Upper lobe of left lung (tissue), 6 donors: ENCODE measurements at regions not wholly inside any gene's neighbourhood (a gene's known extent, or its start where the extent isn't known, plus 50 kb on each side); places are given as distances from the start of the nearest gene placed in this dataset.

Source experiments
- ATAC-seq, 2 donors: fragments of 200-7000 bp; cut with Tn5 transposase; one replicate each; pipeline ENCODE4 v1.9.1; 2022; ENCODE audit warnings: mild to moderate bottlenecking in 2 of 2, moderate library complexity in 2 of 2; ENCODE audit not compliant: low FRiP score in 2 of 2
- DNase-seq, 2 donors: peaks; one replicate each; pipeline ENCODE4 v3.0.0-alpha.2; 2019 to 2020
- H3K27ac ChIP-seq, 4 donors: fragments of 200-600 bp; sonication (generic); one replicate each; pipeline ENCODE4 v1.5.1; 2016 to 2019
- H3K27me3 ChIP-seq, 4 donors: fragments of 200-600 bp; sonication (generic); one replicate each; pipeline ENCODE4 v1.5.1; 2017 to 2019
- H3K36me3 ChIP-seq, 4 donors: fragments of 200-600 bp; sonication (generic); one replicate each; pipeline ENCODE4 v1.5.1; 2016 to 2019
- H3K4me1 ChIP-seq, 4 donors: fragments of 200-600 bp; sonication (generic); one replicate each; pipeline ENCODE4 v1.5.1; 2018 to 2019
- H3K4me3 ChIP-seq, 4 donors: fragments of 200-600 bp; sonication (generic); one replicate each; pipeline ENCODE4 v1.5.1; 2017 to 2019; ENCODE audit warnings: mild to moderate bottlenecking in 2 of 4, moderate library complexity in 1 of 4
- H3K9me3 ChIP-seq, 4 donors: fragments of 200-600 bp; sonication (generic); one replicate each; pipeline ENCODE4 v1.5.1; 2018 to 2019
- CTCF ChIP-seq, 6 experiments: fragments of 450-650 bp in 4 of 6; fragments of 200-600 bp in 2 of 6; sonication (generic) in 2 of 6; IDR thresholded peaks; one replicate each; pipeline ENCODE4 v1.5.1; 2016 to 2019; ENCODE audit warnings: antibody characterized with exemption in 6 of 6
- EP300 ChIP-seq, 4 donors: sonication (generic); formaldehyde crosslinking; IDR thresholded peaks; one replicate each; pipeline ENCODE4 v1.5.1; 2017; ENCODE audit warnings: antibody characterized with exemption in 4 of 4, control low read depth in 2 of 4
- POLR2A ChIP-seq, 4 donors: fragments of 450-650 bp; IDR thresholded peaks; one replicate each; pipeline ENCODE4 v1.5.1; 2016 to 2017; ENCODE audit warnings: antibody characterized with exemption in 4 of 4, mild to moderate bottlenecking in 2 of 4
- POLR2AphosphoS5 ChIP-seq, 2 donors: sonication (generic); formaldehyde crosslinking; IDR thresholded peaks; one replicate each; pipeline ENCODE4 v1.5.1; 2017; ENCODE audit warnings: antibody characterized with exemption in 2 of 2
- WGBS, 2 donors: methylation state at CpG; one replicate each; pipeline ENCODE4 v1.1.5; 2017 to 2018; 5-methylcytosine and 5-hydroxymethylcytosine counted together
- donor health status: DM: no; HTN: no; CAD: no; lungs with moderate emphysema.
- donor health status: DM: no; HTN: yes; CAD: no; lungs with severe emphysema.

GRCh38 chr1:56418151-56418631 is 161.2 kb downstream of the PLPP3 start:
- no peak for TF ChIP-seq CTCF (IDR thresholded peaks at IDR 0.05)
- no peak for TF ChIP-seq EP300 (IDR thresholded peaks at IDR 0.05)
- TF ChIP-seq POLR2AphosphoS5 (IDR thresholded peaks at IDR 0.05) = no peak
- no peak for TF ChIP-seq POLR2A (IDR thresholded peaks at IDR 0.05)
- H3K27ac ChIP-seq = peak overlapping the region in 3 of 4 donors; percentile 9 to 53 (median 42)
- DNase-seq = no peak
- ATAC-seq = peak in 1 of 2 donors; percentile 16
- no peaks in the 10 kb centered on the region for H3K9me3 ChIP-seq
- no peaks in the 10 kb centered on the region for H3K36me3 ChIP-seq
- H3K4me1 ChIP-seq = peaks cover 0 to 18% (median 10%) of the 10 kb centered on the region in 4 donors
- H3K27me3 ChIP-seq = no peaks in the 10 kb centered on the region
- 52 to 59% methylated on average over 6 of the region's 6 CpGs for WGBS, 2 donors
- H3K4me3 ChIP-seq = no peak overlapping the region

- Histone ChIP-seq H3K9me3 (no peaks in the 10 kb centered on the region), H3K4me1 (peaks cover 0 to 18% (median 10%) of the 10 kb centered on the region in 4 donors), H3K4me3 (no peak overlapping the region), H3K36me3 (no peaks in the 10 kb centered on the region), H3K27ac (peak overlapping the region in 2 of 4 donors; percentile 42 to 53), H3K27me3 (no peaks in the 10 kb centered on the region)
- DNase-seq = no peak
- TF ChIP-seq CTCF (IDR thresholded peaks at IDR 0.05) (no peak), EP300 (IDR thresholded peaks at IDR 0.05) (no peak), POLR2A (IDR thresholded peaks at IDR 0.05) (no peak), POLR2AphosphoS5 (IDR thresholded peaks at IDR 0.05) (no peak)
- no peak for ATAC-seq
- WGBS, 2 donors = 62 to 83% methylated on average over 4 of the region's 4 CpGs
These were observed 161.7 kb downstream of the PLPP3 start for GRCh38 chr1:56417646-56418045.

DNA sequence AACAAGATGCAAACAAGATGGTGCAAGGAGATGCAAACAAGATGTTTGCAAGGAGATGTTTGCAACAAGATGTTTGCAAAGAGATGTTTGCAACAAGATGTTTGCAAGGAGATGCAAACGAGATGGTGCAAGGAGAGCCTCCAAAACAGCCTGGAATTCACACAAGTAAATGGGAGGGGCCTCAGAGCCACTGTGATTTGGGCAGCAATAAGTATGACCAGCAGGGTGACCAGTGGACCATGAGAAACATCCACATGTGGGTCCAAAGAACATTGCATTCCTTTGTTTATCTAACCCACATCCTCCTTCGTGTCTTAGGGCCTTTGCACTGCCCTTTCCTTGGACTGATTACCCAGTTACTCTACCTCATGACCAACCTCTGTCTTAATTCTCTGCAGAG is 162.9 kb downstream of the PLPP3 start:
- WGBS, 2 donors = 52 to 66% methylated on average over 2 of the region's 2 CpGs

GRCh38 chr1:56415720-56416119 is 163.6 kb downstream of the PLPP3 start:
- Histone ChIP-seq H3K9me3 (no peaks in the 10 kb centered on the region), H3K27ac (no peak overlapping the region), H3K4me3 (no peak overlapping the region), H3K36me3 (no peaks in the 10 kb centered on the region), H3K4me1 (peaks cover 10 to 20% (median 17%) of the 10 kb centered on the region in 4 donors), H3K27me3 (no peaks in the 10 kb centered on the region)
- ATAC-seq = no peak
- TF ChIP-seq EP300 (IDR thresholded peaks at IDR 0.05) (no peak), POLR2AphosphoS5 (IDR thresholded peaks at IDR 0.05) (no peak), CTCF (IDR thresholded peaks at IDR 0.05) (no peak), POLR2A (IDR thresholded peaks at IDR 0.05) (no peak)
- DNase-seq = no peak
- 89 to 94% methylated on average over 4 of the region's 4 CpGs for WGBS, 2 donors

More for the DNA sequence above, 162.9 kb downstream of the PLPP3 start:
- peak in 1 of 2 donors; percentile 31 for ATAC-seq
- H3K4me3 ChIP-seq = no peak overlapping the region
- H3K27me3 ChIP-seq = no peaks in the 10 kb centered on the region
- H3K27ac ChIP-seq = no peak overlapping the region
- no peaks in the 10 kb centered on the region for H3K9me3 ChIP-seq
- peaks cover 6 to 18% (median 11%) of the 10 kb centered on the region in 4 donors for H3K4me1 ChIP-seq
- no peak for TF ChIP-seq POLR2A (IDR thresholded peaks at IDR 0.05)
- peak in 2 of 6 experiments; percentile 22 to 31 for TF ChIP-seq CTCF (IDR thresholded peaks at IDR 0.05)
- no peak for DNase-seq
- H3K36me3 ChIP-seq = no peaks in the 10 kb centered on the region

GRCh38 chr1:56415258-56415657 is 164.1 kb downstream of the PLPP3 start:
- H3K9me3 ChIP-seq = no peaks in the 10 kb centered on the region
- H3K4me1 ChIP-seq = peaks cover 10 to 20% (median 18%) of the 10 kb centered on the region in 4 donors
- 71 to 76% methylated on average over 3 of the region's 3 CpGs for WGBS, 2 donors
- DNase-seq (no peak), ATAC-seq (no peak)
- TF ChIP-seq EP300 (IDR thresholded peaks at IDR 0.05) = no peak
- no peak for TF ChIP-seq POLR2AphosphoS5 (IDR thresholded peaks at IDR 0.05)
- TF ChIP-seq CTCF (IDR thresholded peaks at IDR 0.05) = no peak
- TF ChIP-seq POLR2A (IDR thresholded peaks at IDR 0.05) = no peak
- H3K36me3 ChIP-seq = no peaks in the 10 kb centered on the region
- H3K27ac ChIP-seq = no peak overlapping the region
- no peak overlapping the region for H3K4me3 ChIP-seq
- no peaks in the 10 kb centered on the region for H3K27me3 ChIP-seq
